GM19324 (cell line): ENCODE measurements at regions not wholly inside any gene's neighbourhood (a gene's known extent, or its start where the extent isn't known, plus 50 kb on each side); places are given as distances from the start of the nearest gene placed in this dataset.
"Not testable (repeated sequence)": the region's sequence is repeated elsewhere in the genome, so short reads cannot be mapped to it uniquely, and the experiment has no call there.

ENCODE experiments used
- ATAC-seq: cut with Tn5 transposase; IDR thresholded peaks from one replicate; pipeline ENCODE4 v1.9.1; 2021; ENCODE audit warnings: mild to moderate bottlenecking, moderate library complexity; ENCODE audit not compliant: unreplicated experiment, low FRiP score

GRCh38 chr1:55773211-55773940 lies 558.2 kb upstream of the USP24 start:
- no peak for ATAC-seq

- no peak for ATAC-seq
These were observed 553.3 kb upstream of the USP24 start for GRCh38 chr1:55768327-55768952.

GRCh38 chr1:55767171-55767570 lies 552.0 kb upstream of the USP24 start:
- no peak for ATAC-seq

- not testable (repeated sequence) for ATAC-seq
These were observed 550.3 kb upstream of the USP24 start for GRCh38 chr1:55765505-55765904.

- no peak for ATAC-seq
These were observed 536.6 kb upstream of the USP24 start for GRCh38 chr1:55751776-55752175.

GRCh38 chr1:55750628-55750995 lies 535.4 kb upstream of the USP24 start:
- no peak for ATAC-seq

- no peak for ATAC-seq
These were observed 534.9 kb upstream of the USP24 start for GRCh38 chr1:55749975-55750627.

- no peak for ATAC-seq
These were observed 532.3 kb upstream of the USP24 start for GRCh38 chr1:55747408-55747841.

GRCh38 chr1:55746710-55747109 lies 531.5 kb upstream of the USP24 start:
- no peak for ATAC-seq

GRCh38 chr1:55741516-55741915 lies 526.4 kb upstream of the USP24 start:
- no peak for ATAC-seq

GRCh38 chr1:55735106-55735505 lies 519.9 kb upstream of the USP24 start:
- no peak for ATAC-seq

- no peak for ATAC-seq
These were observed 511.8 kb upstream of the USP24 start for GRCh38 chr1:55726994-55727393.

GRCh38 chr1:55725378-55725777 lies 510.2 kb upstream of the USP24 start:
- no peak for ATAC-seq

- no peak for ATAC-seq
These were observed 509.6 kb upstream of the USP24 start for GRCh38 chr1:55724551-55725325.

GRCh38 chr1:55723001-55723400 lies 507.8 kb upstream of the USP24 start:
- no peak for ATAC-seq

GRCh38 chr1:55720261-55720660 lies 505.1 kb upstream of the USP24 start:
- ATAC-seq: no peak

- no peak for ATAC-seq
These were observed 503.9 kb upstream of the USP24 start for GRCh38 chr1:55718758-55719671.

- ATAC-seq: no peak
These were observed 501.9 kb upstream of the USP24 start for GRCh38 chr1:55717111-55717510.

GRCh38 chr1:55716610-55717009 lies 501.4 kb upstream of the USP24 start:
- no peak for ATAC-seq

GRCh38 chr1:55716151-55716550 lies 501.0 kb upstream of the USP24 start:
- no peak for ATAC-seq
